NCI-H748 (cell line): ENCODE measurements at regions not wholly inside any gene's neighbourhood (a gene's known extent, or its start where the extent isn't known, plus 50 kb on each side); places are given as distances from the start of the nearest gene placed in this dataset.

Experiments
- DNase-seq: peaks from one replicate; lab custom pipeline; 2025; ENCODE audit not compliant: unreplicated experiment; lab: John Stamatoyannopoulos, UW

DNA sequence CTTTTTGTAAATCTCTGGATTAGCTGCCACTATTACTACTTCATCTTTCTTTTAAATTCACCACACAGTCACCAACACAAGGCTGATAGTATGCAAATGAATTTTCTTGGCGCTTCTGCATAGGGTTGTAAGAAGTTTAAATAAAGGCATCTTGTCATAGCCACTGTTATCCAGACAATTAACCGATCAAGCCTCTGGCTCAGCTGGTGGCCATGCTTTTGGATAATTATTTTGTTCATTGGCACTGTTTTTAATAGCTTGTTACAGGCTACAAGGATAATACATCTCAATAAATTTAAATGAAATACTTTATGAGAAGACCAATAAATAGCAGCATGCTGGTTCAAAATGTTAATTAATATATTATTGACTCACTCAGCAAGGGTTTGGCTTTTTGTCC lies 1261.0 kb downstream of the FAM181B start:
- DNase-seq: no peak

DNA sequence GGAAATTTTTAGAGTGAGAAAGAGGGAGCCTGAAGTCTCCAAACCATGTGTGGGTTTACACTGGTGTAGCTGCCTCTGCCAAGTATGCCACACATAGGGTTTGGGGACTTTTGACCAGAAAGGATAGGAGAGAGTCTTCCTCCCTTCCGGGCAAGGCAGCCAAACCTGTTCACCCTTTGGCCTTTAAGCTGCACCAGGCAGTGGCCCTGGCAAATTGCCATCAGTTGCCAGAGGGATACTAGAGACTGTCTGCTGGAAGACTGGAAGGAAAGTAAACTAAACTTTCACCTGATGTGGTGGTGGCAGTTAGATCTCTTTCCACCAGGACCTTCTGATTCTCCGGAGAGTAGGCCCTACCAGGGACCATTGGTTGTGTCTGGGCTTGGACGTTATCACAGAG lies 1263.2 kb downstream of the FAM181B start:
- no peak for DNase-seq

- DNase-seq: no peak
Measured at GRCh38 chr11:81459766-81460306, 1273.8 kb downstream of the FAM181B start.

GRCh38 chr11:81449588-81450156 lies 1284.0 kb downstream of the FAM181B start:
- no peak for DNase-seq

DNA sequence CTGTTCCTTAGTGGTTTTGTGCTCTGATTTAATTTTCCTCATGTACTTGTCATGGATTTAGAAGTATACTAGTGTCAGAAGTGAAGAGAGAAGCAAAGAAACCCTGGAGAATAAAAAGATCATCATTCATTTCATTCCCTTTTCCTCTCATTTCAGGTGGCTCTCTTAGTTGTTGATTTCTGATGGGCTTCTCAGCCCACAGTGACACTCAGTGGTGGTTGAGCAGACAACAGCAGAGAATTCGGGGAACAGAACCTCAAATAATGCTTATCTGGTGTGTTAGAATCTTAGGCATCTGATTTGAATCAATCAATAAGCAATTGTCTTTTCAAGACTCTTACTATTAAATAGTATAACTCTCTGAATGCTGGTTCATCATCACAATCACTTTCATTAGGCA lies 1289.4 kb downstream of the FAM181B start:
- no peak for DNase-seq

GRCh38 chr11:81432333-81432732 lies 1301.3 kb downstream of the FAM181B start:
- DNase-seq: no peak

GRCh38 chr11:81424822-81425221 lies 1308.8 kb downstream of the FAM181B start:
- DNase-seq: no peak

DNA sequence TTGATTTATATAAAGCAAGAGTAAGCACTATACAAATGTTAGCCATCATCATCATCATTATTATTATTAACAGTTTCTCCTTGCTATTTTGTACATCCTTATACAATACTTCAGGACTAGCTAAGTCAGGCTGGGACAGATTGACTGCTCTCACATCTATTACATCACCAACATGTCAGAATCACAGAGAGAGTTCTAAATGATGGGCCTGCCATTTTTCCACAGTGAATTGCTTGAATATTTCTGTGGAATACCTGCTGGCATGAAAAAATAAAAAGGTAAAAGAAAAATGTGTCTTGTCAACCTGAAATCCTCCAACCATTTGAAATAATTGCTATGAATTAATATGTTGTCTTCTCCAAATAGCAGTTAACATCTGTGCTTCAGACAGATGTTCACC lies 1311.3 kb downstream of the FAM181B start:
- no peak for DNase-seq

GRCh38 chr11:81421251-81421860 lies 1312.3 kb downstream of the FAM181B start:
- DNase-seq: no peak

- DNase-seq: no peak
Measured at GRCh38 chr11:81420668-81421250, 1312.9 kb downstream of the FAM181B start.

DNA sequence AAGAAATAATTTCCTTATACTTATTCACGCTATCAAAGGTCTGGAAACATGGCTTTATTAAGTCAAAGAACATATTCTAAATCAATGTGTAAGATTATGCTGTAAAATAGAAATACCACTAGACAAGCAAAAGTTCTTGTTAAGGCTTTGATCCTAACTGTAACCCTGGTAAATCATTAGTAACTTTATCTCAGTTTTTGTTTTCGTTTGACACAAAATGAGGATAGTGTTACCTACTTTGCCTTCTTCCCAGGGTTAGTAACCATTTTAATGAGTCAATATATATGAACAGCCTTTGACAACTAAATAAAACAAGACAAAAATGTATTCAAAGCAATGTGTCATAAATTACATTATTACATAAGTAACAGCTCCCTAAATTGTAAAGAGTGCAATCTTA lies 1336.3 kb downstream of the FAM181B start:
- no peak for DNase-seq

DNA sequence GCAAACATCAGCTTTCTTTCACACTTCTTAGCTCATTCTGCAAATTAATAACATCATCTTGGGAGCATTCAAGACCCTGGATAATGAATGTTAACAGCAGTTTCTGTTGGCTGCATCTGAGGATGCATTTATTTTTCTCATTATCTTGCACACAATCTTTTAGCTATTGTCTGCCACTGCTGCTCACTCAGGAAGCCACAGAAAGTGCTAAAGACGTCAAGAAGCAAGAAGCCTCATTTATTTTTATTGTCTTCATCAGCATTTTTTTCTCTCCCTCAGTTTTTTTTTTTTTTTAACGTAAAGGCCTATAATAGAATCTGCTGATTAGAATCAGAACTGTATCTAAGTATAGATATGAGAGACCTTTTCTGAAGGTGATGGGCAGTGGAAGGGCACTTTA lies 1339.4 kb downstream of the FAM181B start:
- no peak for DNase-seq

DNA sequence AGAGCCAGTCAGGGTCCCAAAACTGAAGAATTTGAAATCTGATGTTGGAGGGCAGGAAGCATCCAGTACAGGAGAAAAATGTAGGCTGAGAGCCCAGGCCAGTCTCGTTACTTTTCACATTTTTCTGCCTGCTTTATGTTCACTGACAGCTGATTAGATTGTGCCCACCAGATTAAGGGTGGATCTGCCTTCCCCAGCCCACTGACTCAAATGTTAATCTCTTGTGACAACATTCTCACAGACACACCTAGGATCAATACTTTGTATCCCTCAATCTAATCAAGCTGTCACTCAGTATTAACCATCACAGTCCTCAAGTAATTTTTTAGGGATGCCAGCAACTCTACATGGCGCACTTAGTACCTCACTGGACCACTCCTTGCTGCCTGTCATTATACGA lies 1345.3 kb downstream of the FAM181B start:
- DNase-seq: no peak

DNA sequence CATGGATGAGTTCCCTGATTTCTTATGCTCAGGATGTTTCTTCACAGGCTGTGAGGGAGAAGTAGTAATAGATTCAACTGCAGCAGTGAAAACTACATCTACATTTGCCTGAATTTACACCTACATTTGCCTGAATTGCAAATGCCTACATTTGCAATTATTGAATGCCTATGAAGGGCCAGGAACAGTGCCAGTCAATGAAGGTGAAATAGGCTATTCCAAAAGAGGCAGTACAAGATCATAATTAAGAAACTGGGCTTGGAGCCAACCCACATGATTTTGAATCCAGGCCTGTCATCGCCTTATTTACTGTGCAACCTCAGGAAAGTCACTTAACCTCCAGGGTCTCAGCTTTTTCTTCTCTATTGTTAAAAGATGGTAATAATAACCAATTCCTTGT lies 1353.3 kb downstream of the FAM181B start:
- DNase-seq: no peak

- no peak for DNase-seq
Measured at GRCh38 chr11:81377418-81377817, 1356.2 kb downstream of the FAM181B start.

GRCh38 chr11:81373986-81374385 lies 1359.7 kb downstream of the FAM181B start:
- DNase-seq: no peak

- DNase-seq: no peak
Measured at GRCh38 chr11:81368192-81368591, 1365.5 kb downstream of the FAM181B start.

- no peak for DNase-seq
Measured at GRCh38 chr11:81365496-81365895, 1368.2 kb downstream of the FAM181B start.

DNA sequence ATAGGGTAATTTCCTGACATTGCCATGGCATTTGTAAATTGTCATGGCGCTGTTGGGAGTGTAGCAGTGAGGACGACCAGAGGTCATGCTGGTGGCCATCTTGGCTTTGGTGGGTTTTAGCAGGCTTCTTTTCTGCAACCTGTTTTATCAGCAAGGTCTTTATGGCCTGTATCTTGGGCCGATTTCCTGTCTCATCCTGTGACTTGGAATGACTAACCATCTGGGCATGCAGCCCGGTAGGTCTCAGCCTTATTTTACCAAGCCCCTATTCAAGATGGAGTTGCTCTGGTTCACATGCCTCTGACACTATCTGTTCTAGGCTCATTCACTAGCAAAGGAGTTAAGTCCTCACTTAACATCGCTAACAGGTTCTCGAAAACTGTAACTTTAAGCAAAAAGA lies 1374.2 kb downstream of the FAM181B start:
- no peak for DNase-seq

DNA sequence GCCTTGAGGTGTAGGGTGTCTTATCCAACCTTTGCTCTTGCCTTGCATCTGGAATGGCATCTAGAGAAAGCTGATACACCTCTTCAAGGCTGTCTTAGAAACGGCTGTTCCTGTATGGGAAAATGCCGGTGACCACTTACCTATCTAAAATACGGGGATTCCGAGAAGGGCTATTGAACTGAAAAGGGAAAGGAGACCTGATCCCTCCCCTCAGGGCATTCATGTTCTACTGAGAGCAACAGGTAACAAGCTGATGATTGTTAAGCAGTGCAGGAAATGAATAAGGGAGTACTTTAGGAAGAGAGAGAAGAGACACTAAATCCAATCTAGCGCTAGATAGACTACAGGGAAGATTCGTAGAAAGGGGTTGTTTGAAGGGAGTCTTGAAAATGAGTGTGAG lies 1388.1 kb downstream of the FAM181B start:
- DNase-seq: no peak

DNA sequence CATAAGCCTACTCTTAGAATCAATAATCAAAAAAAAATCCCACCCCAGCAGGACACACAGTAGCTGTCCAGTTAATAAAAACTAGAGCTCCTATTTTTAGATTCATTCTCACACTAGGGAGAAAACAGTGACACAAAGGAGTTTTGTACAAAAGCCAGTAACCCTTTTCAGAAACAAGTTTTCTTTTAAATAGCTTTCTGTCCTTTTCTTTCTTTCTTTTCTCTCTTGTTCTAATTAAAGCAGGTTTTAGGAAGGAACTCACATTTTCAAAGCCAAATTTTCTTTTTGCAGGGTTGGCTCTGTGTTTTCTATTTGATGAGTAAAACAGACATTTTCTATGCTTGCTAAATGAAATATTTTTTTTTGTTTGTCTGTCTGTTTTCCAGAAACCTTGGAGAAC lies 1390.7 kb downstream of the FAM181B start:
- no peak for DNase-seq

- no peak for DNase-seq
Measured at GRCh38 chr11:81340225-81340624, 1393.4 kb downstream of the FAM181B start.

DNA sequence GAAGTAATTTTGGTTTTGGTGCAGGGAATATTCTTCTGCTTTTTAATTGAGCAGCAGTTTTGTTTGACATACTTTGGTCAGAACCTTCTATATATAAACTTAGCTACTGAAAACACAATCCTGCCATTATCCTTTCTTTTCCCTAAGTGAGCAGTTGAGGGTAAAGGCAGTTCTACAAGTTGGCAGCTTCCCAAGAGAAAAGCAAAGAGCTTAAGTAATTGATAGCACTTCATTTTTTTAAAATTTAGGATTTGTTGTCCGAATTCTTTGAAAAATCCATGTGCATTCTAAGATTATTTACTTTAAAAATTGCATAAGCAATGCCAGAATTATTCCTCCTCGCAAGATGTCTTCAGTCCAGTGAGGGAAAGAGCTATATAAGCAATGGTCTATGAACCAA lies 1394.1 kb downstream of the FAM181B start:
- DNase-seq: no peak
